Adrenal gland (tissue), 5 donors: ENCODE measurements at regions not wholly inside any gene's neighbourhood (a gene's known extent, or its start where the extent isn't known, plus 50 kb on each side); places are given as distances from the start of the nearest gene placed in this dataset.

Source experiments
- CTCF ChIP-seq, 6 experiments: fragments of 450-650 bp in 4 of 6; fragments of 200-600 bp in 2 of 6; sonication (generic) in 1 of 6; IDR thresholded peaks; 1 replicate in 5 of 6; 2 replicates in 1 of 6; pipeline versions ENCODE4 v1.5.1 to v1.8.0; 2016 to 2021; ENCODE audit warnings: antibody characterized with exemption in 6 of 6, mild to moderate bottlenecking in 2 of 6, moderate library complexity in 1 of 6
- POLR2A ChIP-seq, 2 donors: fragments of 450-650 bp; IDR thresholded peaks; one replicate each; pipeline ENCODE4 v1.6.1; 2017; ENCODE audit warnings: antibody characterized with exemption in 2 of 2, mild to moderate bottlenecking in 2 of 2, moderate library complexity in 1 of 2
- donor health status: DM: no; HTN: no; CAD: no.

GRCh38 chr4:38489011-38489861 is 174.8 kb upstream of the KLF3 start:
- TF ChIP-seq CTCF (IDR thresholded peaks at IDR 0.05), result no peak
- no peak for TF ChIP-seq POLR2A (IDR thresholded peaks at IDR 0.05)
